K562 (cell line): ENCODE measurements at regions not wholly inside any gene's neighbourhood (a gene's known extent, or its start where the extent isn't known, plus 50 kb on each side); places are given as distances from the start of the nearest gene placed in this dataset.

Experiments
- ATAC-seq: fragments of 200-7000 bp; cut with Tn5 transposase; 3 replicates; pipeline ENCODE4 v1.9.1; 2020; ENCODE audit warnings: moderate library complexity
- BruUV-seq: library from RNA; stranded (reverse); fragments of 400-500 nt; replicated peaks from 2 replicates; lab custom pipeline; 2021; lab: Mats Ljungman, UMichigan
- CTCF ChIA-PET: fragments of 300-600 bp; formaldehyde crosslinking; extraction: SDS; loops from one replicate; lab custom pipeline; 2021; ENCODE audit warnings: low intra/inter-chr PET ratio; lab: Yijun Ruan, JAX
- POLR2A ChIA-PET: fragments of 300-600, 350-650 bp; sonication (Branson Sonifier 250); formaldehyde crosslinking; extraction: SDS; loops from one replicate; lab custom pipeline; 2021; ENCODE audit warnings: antibody characterized with exemption, inconsistent platforms; lab: Yijun Ruan, JAX
- DNase-seq, 4 experiments: peaks; one replicate each; pipeline versions ENCODE4 v3.0.0 to v3.0.0-alpha.2; 2011 to 2018; ENCODE audit warnings: low spot score in 3 of 4, mixed read lengths in 3 of 4; ENCODE audit errors: extremely low read depth in 1 of 4
- FAIRE-seq: peaks from 2 replicates; lab custom pipeline; 2011; peaks lifted over from hg19 to GRCh38; lab: Jason Lieb, UNC
- H2AFZ ChIP-seq: 2 replicates; pipeline ENCODE4 v1.6.0; 2011; ENCODE audit warnings: low read depth, low read length, control low read depth, inconsistent platforms
- H3K27ac ChIP-seq: fragments of 200-600 bp; 3 replicates; pipeline ENCODE4 v1.8.0; 2011; ENCODE audit warnings: low read depth, mild to moderate bottlenecking, control low read depth, inconsistent platforms, low read length, moderate library complexity, mixed read lengths; ENCODE audit errors: extremely low read depth
- H3K27me3 ChIP-seq, 2 experiments: fragments of 300-600 bp in 1 of 2; 2 replicates in 1 of 2; 3 replicates in 1 of 2; pipeline versions ENCODE4 v1.6.0 to v1.8.0; 2011; ENCODE audit warnings: inconsistent platforms in 2 of 2, low read length in 2 of 2, mild to moderate bottlenecking in 1 of 2, mixed read lengths in 1 of 2, moderate library complexity in 1 of 2; ENCODE audit not compliant: control insufficient read depth in 2 of 2, insufficient read depth in 2 of 2
- H3K36me3 ChIP-seq: fragments of 300-600 bp; 3 replicates; pipeline ENCODE4 v1.8.0; 2011; ENCODE audit warnings: mild to moderate bottlenecking, low read length, inconsistent platforms; ENCODE audit not compliant: control insufficient read depth, insufficient read depth
- H3K4me1 ChIP-seq, 2 experiments: fragments of 200-600 bp in 1 of 2; replicated peaks in 1 of 2; 2 replicates in 1 of 2; 3 replicates in 1 of 2; pipeline versions ENCODE4 v1.5.1 to v1.8.0; 2011; ENCODE audit warnings: inconsistent platforms in 2 of 2, low read length in 2 of 2, mild to moderate bottlenecking in 1 of 2, mixed read lengths in 1 of 2, moderate library complexity in 1 of 2; ENCODE audit not compliant: control insufficient read depth in 2 of 2, insufficient read depth in 2 of 2
- H3K4me2 ChIP-seq: 2 replicates; pipeline ENCODE4 v1.6.1; 2011; ENCODE audit warnings: low read length, control low read depth, inconsistent platforms, mixed read lengths; ENCODE audit not compliant: insufficient read depth
- H3K4me3 ChIP-seq: fragments of 200-600 bp; sonication (generic), shearing (Covaris generic); 2 replicates; pipeline ENCODE4 v1.5.1; 2016; ENCODE audit warnings: control low read depth, inconsistent platforms
- H3K79me2 ChIP-seq: fragments of 200-600 bp; 3 replicates; pipeline ENCODE4 v1.8.0; 2011; ENCODE audit warnings: low read length, inconsistent platforms; ENCODE audit not compliant: control insufficient read depth, insufficient read depth
- H3K9ac ChIP-seq, 2 experiments: 2 replicates each; pipeline versions ENCODE4 v1.6.0 to v1.6.1; 2011; ENCODE audit warnings: low read depth in 2 of 2, low read length in 2 of 2, control low read depth in 1 of 2, inconsistent platforms in 1 of 2, mild to moderate bottlenecking in 1 of 2, mixed read lengths in 1 of 2; ENCODE audit not compliant: insufficient read depth in 1 of 2
- H3K9me1 ChIP-seq: one replicate; pipeline ENCODE4 v1.6.0; 2011; ENCODE audit warnings: inconsistent platforms, mild to moderate bottlenecking, low read length, moderate library complexity; ENCODE audit not compliant: control insufficient read depth, insufficient read depth
- H3K9me3 ChIP-seq: replicated peaks from 2 replicates; pipeline ENCODE4 v1.5.1; 2011; ENCODE audit warnings: low read depth, low read length, inconsistent platforms; ENCODE audit not compliant: control insufficient read depth, insufficient read depth
- H4K20me1 ChIP-seq: replicated peaks from 2 replicates; pipeline ENCODE4 v1.6.1; 2011; ENCODE audit warnings: low read length, inconsistent platforms, mixed read lengths; ENCODE audit not compliant: control insufficient read depth, insufficient read depth
- ARID1B ChIP-seq: fragments of 450-650 bp; IDR thresholded peaks from 2 replicates; pipeline ENCODE4 v1.6.1; 2016; ENCODE audit warnings: antibody characterized with exemption, mild to moderate bottlenecking, inconsistent platforms
- BCL6 ChIP-seq: fragments of 250-450 bp; sonication (Bioruptor Pico); IDR thresholded peaks from 2 replicates; pipeline ENCODE4 v1.4.0; 2020
- BRD4 ChIP-seq: fragments of 200-600 bp; sonication (generic); IDR thresholded peaks from 2 replicates; pipeline ENCODE4 v1.6.1; 2017; ENCODE audit warnings: inconsistent platforms
- ELK3 ChIP-seq: fragments of 450-650 bp; formaldehyde crosslinking; IDR thresholded peaks from 2 replicates; pipeline ENCODE4 v1.4.0; 2020; ENCODE audit warnings: mild to moderate bottlenecking
- HSF4 ChIP-seq: fragments of 250-450 bp; sonication (Bioruptor Pico); IDR thresholded peaks from 2 replicates; pipeline ENCODE4 v2.1.2; 2022; ENCODE audit warnings: mild to moderate bottlenecking, moderate library complexity, borderline replicate concordance
- KAT2B ChIP-seq: IDR thresholded peaks from one replicate; pipeline ENCODE4 v1.6.1; 2012; ENCODE audit warnings: low read depth, mild to moderate bottlenecking, control low read depth, inconsistent platforms, low read length, moderate library complexity
- KLF6 ChIP-seq: fragments of 250-450 bp; sonication (Bioruptor Pico); IDR thresholded peaks from 2 replicates; pipeline ENCODE4 v1.4.0; 2020; ENCODE audit warnings: mild to moderate bottlenecking, moderate library complexity, borderline replicate concordance
- NFRKB ChIP-seq: fragments of 450-650 bp; IDR thresholded peaks from 2 replicates; pipeline ENCODE4 v1.6.1; 2016; ENCODE audit warnings: low read depth
- PHB2 ChIP-seq: fragments of 450-650 bp; IDR thresholded peaks from 2 replicates; pipeline ENCODE4 v1.6.1; 2017; ENCODE audit warnings: low read depth
- PREB ChIP-seq: sonication (generic); formaldehyde crosslinking; IDR thresholded peaks from 2 replicates; pipeline ENCODE4 v1.8.1; 2023; ENCODE audit warnings: mild to moderate bottlenecking, missing genetic modification reagents
- ZNF766 ChIP-seq: fragments of 200-800 bp; sonication (Bioruptor generic); conservative IDR thresholded peaks from 2 replicates; pipeline ENCODE4 v1.6.1; 2016; ENCODE audit warnings: missing genetic modification characterization, missing compliant biosample characterization
- WGBS: fragments of 100-300 bp; shearing (Covaris generic); methylation state at CpG from one replicate; pipeline ENCODE4 v1.1.6; 2016; ENCODE audit warnings: low coverage, mixed read lengths; ENCODE audit not compliant: insufficient coverage; ENCODE audit errors: missing lambda C conversion rate; 5-methylcytosine and 5-hydroxymethylcytosine counted together
- in situ Hi-C: fragments of 300-500 bp; cut with MboI; formaldehyde crosslinking; loops from 4 replicates; pipeline ENCODE4 v1.15.0; 2018; ENCODE audit warnings: inconsistent platforms, mixed read lengths
- intact Hi-C: fragments of 100-400 bp; cut with micrococcal nuclease; formaldehyde crosslinking; loops from 2 replicates; pipeline ENCODE4 v1.14.2; 2022

- Histone ChIP-seq H3K27ac (no peak overlapping the region), H3K4me3 (no peak overlapping the region), H3K9me1 (no peaks in the 10 kb centered on the region), H3K4me2 (no peak overlapping the region), H3K27me3 (peaks cover 0 to 14% of the 10 kb centered on the region in 2 experiments; a peak in 2 of 5 replicates), H3K4me1 (no peaks in the 10 kb centered on the region), H2AFZ (no peak overlapping the region), H4K20me1 (no peaks in the 10 kb centered on the region), H3K9ac (no peak overlapping the region), H3K79me2 (no peaks in the 10 kb centered on the region), H3K36me3 (no peaks in the 10 kb centered on the region), H3K9me3 (no peaks in the 10 kb centered on the region)
- 2% methylated on average over 6 of the region's 6 CpGs for WGBS
- no peak for ATAC-seq
- intact Hi-C loops: no loop called here
- in situ Hi-C loops: no loop called here
- POLR2A ChIA-PET: no interaction called here
- no peak for TF ChIP-seq BCL6 (CRISPR knock-in tag)
- TF ChIP-seq HSF4: no peak
- no peak for TF ChIP-seq PREB (CRISPR knock-in tag)
- no peak for TF ChIP-seq KLF6
- no peak for TF ChIP-seq KAT2B
- no peak for TF ChIP-seq BRD4
- no peak for TF ChIP-seq ZNF766 (CRISPR knock-in tag)
- TF ChIP-seq PHB2: no peak
- no peak for TF ChIP-seq ARID1B
- no peak for TF ChIP-seq NFRKB
- TF ChIP-seq ELK3 (CRISPR knock-in tag): no peak
- CTCF ChIA-PET: no interaction called here
- DNase-seq: no peak
- no TSS peak for BruUV-seq
- FAIRE-seq: no peak
Measured at GRCh38 chrX:9227276-9227675, 193.3 kb upstream of the FAM9B start.
